Stimulated activated CD4-positive, alpha-beta T cell treated with anti-CD3 and anti-CD28 coated beads, Interleukin-1b, Interleukin-23, amount 100 ng/mL, for 1 hour (primary cell): ENCODE measurements at regions not wholly inside any gene's neighbourhood (a gene's known extent, or its start where the extent isn't known, plus 50 kb on each side); places are given as distances from the start of the nearest gene placed in this dataset.
"Not testable (repeated sequence)": the region's sequence is repeated elsewhere in the genome, so short reads cannot be mapped to it uniquely, and the experiment has no call there.

ENCODE experiments used
- DNase-seq, 2 donors: peaks; one replicate each; pipeline ENCODE4 v3.0.0-alpha.2; 2020; ENCODE audit warnings: low read depth in 2 of 2

DNA sequence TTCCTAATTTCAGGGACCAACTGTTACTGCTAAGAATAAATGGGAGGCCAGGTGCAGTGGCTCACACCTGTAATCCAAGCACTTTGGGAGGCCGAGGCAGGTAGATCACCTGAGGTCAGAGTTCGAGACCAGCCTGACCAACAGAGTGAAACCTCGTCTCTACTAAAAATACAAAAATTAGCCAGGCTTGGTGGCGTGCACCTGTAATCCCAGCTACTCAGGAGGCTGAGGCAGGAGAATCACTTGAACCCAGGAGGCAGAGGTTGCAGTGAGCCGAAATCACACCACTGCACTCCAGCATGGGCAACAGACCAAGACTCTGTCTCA lies 95.6 kb upstream of the CHD2 start:
- not testable (repeated sequence) for DNase-seq

DNA sequence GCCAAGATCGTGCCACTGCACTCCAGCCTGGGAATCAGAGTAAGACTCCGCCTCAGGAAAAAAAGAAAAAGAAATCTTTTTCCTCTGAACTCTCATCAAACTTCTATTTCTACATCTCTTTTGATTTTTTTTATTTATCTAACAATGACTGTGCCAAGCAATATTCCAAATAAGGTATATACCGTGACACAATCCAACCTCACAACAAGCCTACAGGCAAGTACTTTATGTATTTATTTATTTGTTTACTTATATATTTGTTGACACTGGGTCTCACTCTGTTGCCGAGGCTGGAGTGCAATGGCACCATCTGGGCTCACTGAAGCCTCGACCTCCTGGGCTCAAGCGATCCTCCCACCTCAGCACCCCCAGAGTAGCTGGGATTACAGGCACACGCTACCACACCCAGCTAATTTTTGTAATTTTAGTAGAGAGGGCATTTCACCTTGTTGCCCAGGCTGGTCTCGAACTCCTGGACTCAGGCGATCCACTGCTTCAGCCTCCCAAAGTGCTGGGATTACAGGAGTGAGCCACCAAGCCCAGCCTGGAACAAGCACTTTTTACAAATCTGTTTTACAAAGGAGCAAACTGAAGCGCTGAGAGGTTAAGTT lies 94.9 kb upstream of the CHD2 start:
- DNase-seq = no peak

DNA sequence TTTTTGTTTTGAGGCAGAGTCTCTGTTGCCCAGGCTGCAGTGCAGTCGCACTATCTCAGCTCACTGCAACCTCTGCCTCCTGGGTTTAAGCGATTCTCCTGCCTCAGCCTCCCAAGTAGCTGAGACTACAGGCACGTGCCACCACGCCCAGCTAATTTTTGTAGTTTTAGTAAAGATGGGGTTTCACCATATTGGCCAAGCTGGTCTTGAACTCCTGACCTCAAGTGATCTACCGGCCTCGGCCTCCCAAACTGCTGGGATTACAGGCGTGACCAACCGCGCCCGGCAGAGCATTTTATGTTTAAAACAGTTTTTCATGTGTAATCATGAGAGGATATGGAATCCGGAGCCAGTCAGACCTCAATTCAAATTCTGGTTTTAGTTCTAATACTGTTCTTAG lies 94.0 kb upstream of the CHD2 start:
- not testable (repeated sequence) for DNase-seq

DNA sequence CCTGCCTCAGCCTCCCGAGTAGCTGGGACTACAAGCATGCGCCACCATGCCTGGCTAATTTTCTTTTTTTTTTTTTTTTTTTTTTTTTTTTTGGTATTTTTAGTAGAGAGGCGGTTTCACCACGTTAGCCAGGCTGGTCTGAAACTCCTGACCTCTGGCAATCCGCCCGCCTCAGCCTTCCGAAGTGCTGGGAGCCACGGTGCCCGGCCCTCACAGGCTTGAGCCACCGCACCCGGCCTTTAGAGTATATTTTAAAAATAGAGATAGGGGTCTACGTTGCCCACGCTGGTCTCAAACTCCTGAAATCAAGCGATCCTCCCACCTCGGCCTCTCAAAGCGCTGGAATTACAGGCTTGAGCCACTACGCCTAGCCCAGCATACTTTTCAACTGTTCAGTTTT lies 93.4 kb upstream of the CHD2 start:
- DNase-seq = no peak

DNA sequence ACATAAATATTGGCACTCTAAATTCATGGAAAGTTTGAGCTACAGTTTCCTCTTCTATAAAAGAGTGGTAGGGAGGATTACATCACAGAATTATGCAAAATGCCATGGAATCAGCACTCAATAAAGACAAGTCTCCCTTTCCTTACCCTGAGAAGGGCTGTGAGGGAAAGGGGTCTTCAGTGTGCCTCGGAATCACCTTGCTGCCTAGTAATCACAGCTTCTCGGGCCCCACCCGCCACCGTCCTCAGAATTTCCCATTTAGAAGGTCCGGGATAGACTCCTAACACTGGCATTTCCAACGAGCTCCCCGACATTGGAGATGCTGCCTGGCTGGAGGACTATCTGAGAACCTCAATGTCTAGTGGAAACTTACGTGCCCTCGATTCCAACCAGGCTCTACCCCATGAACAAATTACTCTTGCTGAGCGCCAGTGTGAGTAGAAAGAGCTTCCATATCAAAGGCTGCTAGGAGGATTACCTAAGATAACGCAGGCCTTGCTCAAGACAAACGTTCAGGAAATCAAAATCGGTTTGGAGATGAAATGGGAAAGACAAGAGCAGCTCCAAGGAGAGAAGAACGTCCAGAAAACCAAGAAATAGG lies 92.1 kb upstream of the CHD2 start:
- DNase-seq = no peak

DNA sequence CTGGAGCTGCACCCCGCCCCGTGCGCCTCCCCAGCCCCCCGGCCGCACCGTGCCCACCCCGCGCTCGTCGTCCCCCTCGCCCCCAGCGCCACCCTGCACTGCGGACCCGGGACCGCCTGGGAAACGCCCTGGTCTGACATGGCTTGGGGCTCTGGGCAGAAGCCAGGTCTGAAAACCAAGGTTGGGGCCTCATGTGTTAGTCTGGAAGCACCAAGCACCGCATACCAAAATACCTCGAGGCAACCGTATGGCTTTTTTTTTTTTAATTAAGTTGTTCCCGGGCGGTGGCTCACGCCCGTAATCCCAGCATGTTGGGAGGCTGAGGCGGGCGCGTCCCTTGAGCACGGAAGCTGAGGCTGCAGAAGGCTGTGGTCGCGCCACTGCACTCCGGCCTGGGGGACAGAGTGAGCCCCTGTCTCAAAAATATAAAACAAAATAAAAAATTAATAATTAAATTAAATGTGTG lies 91.5 kb upstream of the CHD2 start:
- DNase-seq = no peak

DNA sequence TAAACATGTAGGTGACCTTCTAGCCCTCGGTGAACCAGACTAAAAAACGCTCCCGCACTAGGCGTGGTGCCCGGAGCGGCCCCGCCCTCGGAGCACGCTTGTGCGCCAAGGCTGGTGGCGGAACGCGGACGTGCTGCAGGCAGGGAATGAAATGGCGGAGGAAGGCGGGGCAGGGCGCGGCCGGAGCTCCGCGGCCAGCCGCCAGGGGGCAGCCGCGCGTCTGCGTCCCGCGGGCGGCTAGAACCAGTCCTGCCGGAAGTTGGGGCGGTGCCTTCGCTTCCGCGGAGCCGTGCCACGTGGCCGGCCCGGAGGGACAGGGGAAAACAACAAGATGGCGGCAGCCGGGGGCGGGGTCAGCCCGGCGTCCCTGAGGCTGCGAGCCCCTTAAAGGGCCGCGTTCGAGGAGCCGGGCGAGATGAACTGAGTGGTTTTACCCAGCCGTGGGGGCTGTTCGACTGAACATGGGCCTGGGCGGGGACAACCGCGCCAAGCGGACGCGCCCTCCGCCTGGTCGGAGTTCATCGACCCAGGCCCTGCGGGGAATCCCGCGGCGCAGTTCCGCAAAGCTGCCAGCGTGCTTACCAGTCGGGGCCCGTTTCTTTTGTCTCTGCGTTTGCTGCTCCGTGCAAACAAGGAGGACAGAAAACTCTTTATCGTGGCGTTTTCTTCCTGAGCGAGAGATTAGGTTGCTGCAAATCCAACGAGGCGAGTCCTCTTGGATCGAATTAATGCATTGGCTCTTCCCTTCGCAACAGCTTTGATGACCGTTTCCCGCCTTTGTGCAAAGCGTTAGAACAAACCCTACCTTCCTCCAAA lies 90.9 kb upstream of the CHD2 start:
- DNase-seq = peak; percentile 96 to 98

DNA sequence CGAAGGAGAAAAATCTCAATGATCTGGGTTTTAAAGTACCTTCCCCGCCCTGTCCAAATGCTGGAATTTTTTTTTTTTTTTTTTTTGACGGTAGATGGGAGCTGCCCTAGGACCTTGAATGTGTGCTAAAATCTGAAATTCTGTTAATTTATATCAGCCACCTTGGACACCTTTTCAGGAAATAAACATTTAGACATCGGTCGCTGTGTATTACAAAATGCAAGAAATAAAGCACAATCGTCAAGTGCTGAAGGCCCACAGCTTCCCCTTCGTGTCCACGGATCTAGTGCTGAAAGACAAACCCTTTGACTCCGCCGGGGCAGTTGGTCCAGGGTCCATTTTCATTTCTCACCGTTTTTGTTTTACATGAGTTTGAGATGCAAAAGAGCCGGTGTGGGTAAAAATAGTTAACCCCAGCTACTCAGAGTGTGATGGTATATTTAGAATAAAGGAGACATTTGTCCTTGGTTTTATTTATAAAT lies 90.2 kb upstream of the CHD2 start:
- DNase-seq = no peak

DNA sequence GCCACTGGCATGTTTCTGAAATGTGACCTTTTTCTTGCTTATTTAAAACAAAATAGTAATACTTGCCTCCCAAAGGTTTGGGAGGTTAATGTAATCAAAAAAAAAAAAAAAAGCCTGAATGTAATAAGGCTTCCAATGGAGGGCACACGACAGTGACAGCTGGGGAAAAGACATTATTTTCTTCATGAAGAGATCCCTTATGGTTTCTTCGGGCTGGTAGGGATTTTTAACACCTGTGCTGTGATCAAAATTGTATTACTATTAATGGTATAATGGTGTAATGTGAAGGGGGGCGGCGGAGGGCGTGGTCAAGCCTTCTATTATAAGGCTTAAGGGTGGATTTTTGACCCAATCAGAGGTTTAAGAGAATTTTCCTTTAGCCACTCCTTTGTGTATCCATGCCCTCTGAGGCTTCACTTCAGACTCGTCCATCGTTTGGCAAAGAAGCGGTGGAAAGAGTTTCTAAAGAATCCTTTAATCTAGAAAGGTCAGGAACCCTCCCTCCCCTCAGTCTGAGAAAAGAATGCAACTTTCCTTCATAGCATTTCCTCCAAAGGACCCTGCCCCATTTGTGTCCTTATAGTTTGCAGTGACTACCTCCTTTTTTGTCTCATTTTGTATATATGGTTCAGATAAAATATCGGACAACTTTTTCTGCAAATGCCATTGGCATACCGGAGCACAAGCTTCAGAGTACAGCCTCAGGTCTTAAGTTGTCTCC lies 89.5 kb upstream of the CHD2 start:
- no peak for DNase-seq

DNA sequence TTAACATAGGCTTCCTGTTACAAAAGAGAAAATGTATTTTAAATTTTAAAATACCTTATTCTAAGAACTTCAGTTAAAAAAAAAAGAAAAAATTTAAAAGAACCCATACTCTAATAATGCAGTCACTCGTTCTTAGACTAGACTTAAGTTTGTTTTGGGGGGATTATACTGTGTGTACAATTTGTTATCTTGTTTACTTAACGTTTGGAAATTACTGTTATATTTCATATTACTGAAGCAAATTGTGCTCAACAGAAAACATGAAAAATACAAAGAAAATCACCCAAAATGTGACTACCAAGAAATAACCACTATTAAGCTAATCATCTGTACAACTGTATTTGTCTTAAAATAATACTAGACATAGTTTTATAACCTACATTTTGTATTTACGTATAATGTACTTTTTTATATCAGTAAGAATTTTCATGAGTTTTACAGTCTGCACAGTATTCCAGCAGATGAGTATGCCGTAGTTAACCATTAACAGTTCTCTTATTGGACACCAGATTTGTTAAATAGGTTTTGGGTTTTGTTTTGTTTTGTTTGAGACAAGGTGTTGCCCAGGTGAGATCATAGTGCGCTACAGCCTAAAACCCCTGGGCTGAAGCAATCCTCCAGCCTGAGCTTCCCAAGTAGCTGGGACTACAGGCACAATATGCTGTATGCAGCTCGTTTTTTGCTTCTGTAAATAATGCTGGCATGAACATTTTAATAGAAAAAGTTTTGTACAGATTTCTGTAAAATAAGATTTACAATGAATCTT lies 88.8 kb upstream of the CHD2 start:
- DNase-seq = no peak

DNA sequence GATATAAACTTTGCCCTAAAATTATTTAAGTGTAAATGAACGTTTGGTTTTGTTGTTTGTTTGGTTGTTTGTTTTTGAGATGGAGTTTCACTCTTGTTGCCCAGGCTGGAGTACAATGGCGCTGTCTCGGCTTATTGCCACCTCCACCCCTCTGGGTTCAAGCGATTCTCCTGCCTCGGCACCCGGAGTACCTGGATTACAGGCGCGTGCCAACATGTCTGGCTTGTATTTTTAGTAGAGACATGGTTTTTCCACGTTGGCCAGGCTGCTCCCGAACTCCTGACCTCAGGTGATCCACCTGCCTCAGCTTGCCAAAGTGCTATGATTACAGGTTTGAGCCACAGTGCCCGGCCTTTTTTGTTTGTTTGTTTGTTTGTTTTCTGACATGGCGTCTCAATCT lies 87.9 kb upstream of the CHD2 start:
- no peak for DNase-seq

DNA sequence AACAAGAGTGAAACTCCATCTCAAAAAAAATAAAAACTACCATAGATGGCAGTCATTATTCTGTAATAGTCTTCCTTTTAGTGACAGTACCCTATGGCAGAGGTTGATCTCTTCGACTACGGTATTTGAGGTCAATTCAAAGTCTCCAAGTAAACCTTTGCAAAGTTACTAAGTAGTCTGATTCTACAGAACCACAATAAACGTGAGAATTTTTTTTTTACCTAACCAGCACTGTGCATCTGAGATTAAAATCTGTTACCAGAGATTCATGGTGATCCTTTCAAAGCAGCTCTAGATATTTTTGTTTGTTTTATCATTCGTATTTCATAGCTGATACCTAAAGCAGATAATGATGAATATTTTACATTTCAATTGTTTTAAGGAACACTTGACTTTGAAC lies 86.6 kb upstream of the CHD2 start:
- no peak for DNase-seq

DNA sequence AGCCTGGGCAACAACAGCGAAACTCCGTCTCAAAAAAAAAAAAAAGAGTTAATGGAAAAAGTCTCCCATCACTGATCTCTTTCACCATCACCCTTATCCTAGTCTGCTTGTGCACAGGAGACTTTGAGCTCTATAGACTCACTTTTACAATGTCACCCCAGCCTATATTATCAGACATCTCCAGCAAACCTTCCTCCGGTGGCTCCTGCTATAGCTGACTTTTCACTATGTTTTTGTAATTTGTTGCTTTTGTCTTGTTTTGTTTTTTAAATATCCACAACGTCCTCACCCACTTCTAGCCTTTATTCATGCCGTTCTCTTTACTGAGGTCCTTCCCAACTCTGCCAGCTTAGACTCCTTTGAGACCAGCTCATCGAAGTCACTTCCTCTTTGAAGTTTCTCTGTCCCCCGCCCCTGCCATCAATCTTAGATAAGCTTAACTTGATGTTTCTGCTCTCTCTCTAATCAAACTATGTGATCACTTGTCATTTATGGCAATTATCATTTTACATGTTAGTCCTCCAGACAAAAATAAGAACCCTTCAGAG lies 82.7 kb upstream of the CHD2 start:
- no peak for DNase-seq

DNA sequence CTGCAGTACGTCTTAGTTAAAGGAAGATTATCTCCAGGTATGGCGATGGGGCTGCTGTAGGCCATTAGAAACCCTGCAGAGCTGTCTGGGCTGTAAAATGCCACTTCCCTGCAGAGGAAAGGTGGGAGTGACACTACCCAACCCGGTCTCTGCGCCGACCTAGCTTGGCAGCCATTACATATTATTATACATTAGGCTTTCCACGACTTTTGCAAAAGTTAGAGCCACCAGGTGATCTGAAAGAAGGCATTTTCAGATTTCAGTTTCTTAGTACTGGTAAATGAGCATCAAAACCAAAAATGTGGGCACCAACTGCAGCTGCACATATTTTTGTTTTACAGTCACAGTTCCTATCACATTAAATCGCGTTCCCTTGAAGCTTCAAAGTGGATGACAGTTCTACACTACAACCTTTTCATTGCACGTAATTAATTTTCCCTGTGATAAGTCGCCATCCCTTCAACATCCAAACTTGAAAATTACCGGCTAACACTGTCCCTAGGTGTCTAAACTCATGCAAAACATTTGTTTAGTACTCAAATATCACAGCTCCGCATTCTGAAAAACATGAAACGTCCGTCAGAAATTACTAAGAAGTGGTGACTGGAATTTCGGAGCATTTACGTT lies 81.4 kb upstream of the CHD2 start:
- no peak for DNase-seq

DNA sequence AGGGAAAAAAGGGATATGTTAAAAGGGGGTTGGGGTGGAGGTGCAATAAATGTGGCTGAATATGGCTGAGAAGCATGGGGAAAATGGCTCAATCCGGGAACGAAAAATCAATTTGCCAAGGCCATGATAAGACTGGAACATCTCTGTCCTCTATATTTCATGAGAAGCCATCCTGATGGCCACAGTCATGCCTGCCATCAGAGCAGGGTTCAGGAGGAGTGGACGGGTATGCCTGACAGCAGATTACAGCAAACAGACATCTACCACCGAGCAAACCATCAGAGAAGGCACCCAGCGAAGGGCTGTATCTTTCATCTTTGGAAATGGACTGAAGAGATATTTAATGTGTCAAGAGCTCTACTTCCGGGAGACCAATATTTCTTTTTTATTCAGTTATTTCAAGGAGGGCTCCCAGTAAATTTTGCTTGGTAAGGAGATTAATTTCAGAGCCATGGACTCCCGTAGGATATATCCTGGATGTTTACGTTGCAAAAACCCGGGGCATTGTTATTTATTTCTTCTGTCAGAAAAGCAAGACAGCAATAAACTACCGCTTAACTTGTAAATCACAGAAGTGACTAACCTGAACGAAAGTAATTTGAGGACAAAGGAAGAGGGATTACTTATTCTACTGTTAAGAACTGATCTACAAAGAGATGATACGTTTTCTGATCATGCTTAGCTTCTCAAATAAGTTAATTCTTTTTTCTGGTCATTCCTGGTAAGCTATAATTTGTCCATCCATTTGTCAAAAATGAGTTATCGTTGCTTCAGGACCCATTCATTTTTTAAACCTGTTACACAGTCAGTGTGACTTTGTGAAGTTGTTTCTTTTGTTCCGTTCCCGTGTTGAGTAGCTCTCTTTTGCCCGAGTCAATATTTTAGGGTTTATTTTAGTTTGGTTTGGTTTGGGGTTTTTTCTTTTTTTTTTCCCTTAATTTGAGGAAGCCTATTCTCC lies 80.6 kb upstream of the CHD2 start:
- DNase-seq = no peak

DNA sequence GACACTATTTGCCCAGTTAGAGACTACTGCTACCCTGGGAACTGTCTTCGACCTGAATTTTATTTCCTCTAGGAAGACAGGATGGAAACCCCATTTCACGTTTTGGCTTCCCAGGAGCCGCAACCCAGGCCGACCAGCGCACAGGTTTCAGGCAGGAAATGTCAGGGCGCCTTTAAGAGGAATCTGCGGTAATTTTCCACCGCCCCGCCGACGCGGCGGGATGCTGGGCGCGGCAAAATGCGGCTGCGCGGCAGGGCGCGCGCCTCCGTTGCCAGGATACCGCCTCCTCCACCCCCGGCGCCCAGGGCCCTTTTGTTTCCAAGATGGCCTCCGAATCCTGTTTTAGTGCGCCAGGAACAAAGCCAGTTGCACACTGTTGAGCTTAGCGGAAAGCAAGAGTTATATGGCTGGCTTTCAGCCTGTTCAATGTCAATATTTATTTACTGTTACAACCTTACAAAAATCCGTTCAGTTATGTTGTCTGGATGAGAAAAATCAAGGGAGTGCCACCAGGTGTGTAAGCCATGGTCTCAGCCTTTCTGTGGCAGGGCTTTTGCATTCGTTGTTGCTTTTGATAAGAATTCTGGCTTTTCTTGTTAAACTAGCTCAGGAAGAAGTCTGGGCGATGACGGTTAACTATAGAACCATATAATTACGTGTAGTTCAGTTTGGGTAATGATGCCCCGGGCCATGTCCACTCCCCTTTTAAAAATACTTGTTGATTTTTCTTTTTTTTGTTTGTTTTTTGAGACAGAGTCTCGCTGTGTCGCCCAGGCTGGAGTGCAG lies 79.7 kb upstream of the CHD2 start:
- DNase-seq = peak; percentile 60 to 70

DNA sequence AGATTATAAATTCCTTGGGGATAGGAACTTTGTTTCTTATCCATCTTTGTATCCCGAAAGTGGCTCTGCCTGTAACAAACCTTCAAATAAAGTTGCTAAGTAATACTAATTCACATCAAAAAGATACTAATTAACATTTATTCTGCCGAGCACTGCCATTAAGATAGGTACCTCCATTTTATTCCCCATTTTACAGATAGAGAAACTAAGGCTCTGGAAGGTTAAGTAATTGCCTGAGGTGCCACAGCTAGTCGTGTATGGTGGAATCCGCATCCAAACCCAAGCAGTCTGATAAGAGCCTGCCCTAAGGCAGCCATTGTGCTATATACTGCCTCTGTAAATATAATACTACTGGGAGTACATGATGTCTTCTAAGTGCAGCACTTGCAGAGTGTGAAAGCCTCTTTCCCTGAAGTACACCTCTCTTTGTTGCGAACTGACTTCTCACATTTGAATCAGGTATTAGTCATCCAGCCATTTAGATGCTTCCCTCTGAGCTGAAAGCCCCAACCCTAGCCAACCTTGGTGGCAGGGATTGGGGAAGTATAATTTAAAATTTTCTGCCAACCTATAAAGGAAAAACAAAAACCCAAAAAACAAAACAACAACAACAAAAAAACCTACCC lies 78.5 kb upstream of the CHD2 start:
- no peak for DNase-seq
